ENCODE measurements at regions not wholly inside any gene's neighbourhood (a gene's known extent, or its start where the extent isn't known, plus 50 kb on each side); places are given as distances from the start of the nearest gene placed in this dataset.

GRCh38 chr18:57270156-57270555 lies 82.2 kb upstream of the ST8SIA3 start:
- H3K27me3 Mint-ChIP-seq (ENCODE audit: low read depth) = peaks cover 7% of the 10 kb centered on the region
- no peak overlapping the region for H2BK12ac ChIP-seq (ENCODE audit: insufficient read length, low read depth, low read length)
- no peak overlapping the region for H2BK20ac ChIP-seq (ENCODE audit: low read depth, low read length, poor library complexity, severe bottlenecking)
- no peak overlapping the region for H2BK15ac ChIP-seq (ENCODE audit: low read depth, low read length)
- DNase-seq = no peak
- H3T11ph ChIP-seq (ENCODE audit: low read length) = no peak overlapping the region
- no peak overlapping the region for H4K5ac ChIP-seq (ENCODE audit: insufficient read length, low read depth, low read length)
- TF ChIP-seq CTCF (conservative IDR thresholded peaks at IDR 0.05) = no peak
- no peak overlapping the region for H3K27ac ChIP-seq (ENCODE audit: insufficient read length, low read depth, low read length)
- no peaks in the 10 kb centered on the region for H3K79me1 ChIP-seq (ENCODE audit: insufficient read depth, low read depth, low read length, poor library complexity, severe bottlenecking)
- no peaks in the 10 kb centered on the region for H4K20me1 ChIP-seq (ENCODE audit: control insufficient read depth, insufficient read depth, insufficient read length)
- H3K4me2 ChIP-seq (ENCODE audit: insufficient read depth, insufficient read length, low read length) = no peak overlapping the region
- H4K91ac ChIP-seq (ENCODE audit: insufficient read length, low read depth, low read length) = no peak overlapping the region
- no peak overlapping the region for H3K27ac Mint-ChIP-seq
- no peak overlapping the region for H2BK5ac ChIP-seq (ENCODE audit: insufficient read length, low read length)
- H3K23ac ChIP-seq (ENCODE audit: insufficient read length, low read depth, low read length) = no peak overlapping the region
- H3K36me3 Mint-ChIP-seq (ENCODE audit: insufficient read depth in 1 of 3, low read depth in 3 of 3) = no peaks in the 10 kb centered on the region; a peak in 1 of 7 replicates
- H3K18ac ChIP-seq (ENCODE audit: insufficient read length, low read depth, low read length) = no peak overlapping the region
- H3K79me2 ChIP-seq (ENCODE audit: insufficient read depth, low read length) = no peaks in the 10 kb centered on the region
- H3K4me3 Mint-ChIP-seq = no peak overlapping the region
- no peak overlapping the region for H2AFZ ChIP-seq (ENCODE audit: low read length)
- no peak overlapping the region for H3K14ac ChIP-seq (ENCODE audit: insufficient read depth, low read length)
- no peak overlapping the region for H3K4ac ChIP-seq (ENCODE audit: low read depth, low read length)
- H3K9me3 ChIP-seq (ENCODE audit: control insufficient read depth, low read depth, low read length) = no peaks in the 10 kb centered on the region
- H3K4me1 ChIP-seq (ENCODE audit: insufficient read depth, low read length) = no peaks in the 10 kb centered on the region
- H3K23me2 ChIP-seq (ENCODE audit: insufficient read length, low read depth, low read length, poor library complexity, severe bottlenecking) = no peaks in the 10 kb centered on the region
- peaks cover 7 to 8% of the 10 kb centered on the region in 2 experiments; a peak in 3 of 4 replicates for H3K4me1 Mint-ChIP-seq
- H3K9me3 Mint-ChIP-seq = no peaks in the 10 kb centered on the region; a peak in 1 of 5 replicates
- no peaks in the 10 kb centered on the region for H3K27me3 ChIP-seq (ENCODE audit: insufficient read depth, low read length)
- no peak overlapping the region for H2AK5ac ChIP-seq (ENCODE audit: insufficient read length, low read length)
- WGBS (ENCODE audit: extremely low coverage, insufficient read length, low lambda C conversion rate) = no CpG with 5 or more reads among the region's 3 CpGs
- H4K8ac ChIP-seq (replicated peaks; ENCODE audit: insufficient read length, low read depth, low read length) = no peak overlapping the region
- no peak overlapping the region for H3K56ac ChIP-seq (ENCODE audit: insufficient read length, low read depth, low read length)
- no peak overlapping the region for H3K9ac ChIP-seq (ENCODE audit: extremely low read depth, insufficient read length, low read length)
- no peak overlapping the region for H2BK120ac ChIP-seq (ENCODE audit: low read depth, low read length, poor library complexity, severe bottlenecking)
